Stimulated activated CD4-positive, alpha-beta T cell treated with anti-CD3 and anti-CD28 coated beads, Interleukin-4, amount 100 ng/mL, for 48 hours (primary cell): ENCODE measurements at regions not wholly inside any gene's neighbourhood (a gene's known extent, or its start where the extent isn't known, plus 50 kb on each side); places are given as distances from the start of the nearest gene placed in this dataset.

Experiments
- DNase-seq, 2 donors: peaks; one replicate each; pipeline ENCODE4 v3.0.0-alpha.2; 2020; ENCODE audit warnings: low read depth in 2 of 2

GRCh38 chr3:94990952-94991705 is 928.3 kb downstream of the NSUN3 start:
- DNase-seq, result no peak

GRCh38 chr3:94996743-94997142 is 933.9 kb downstream of the NSUN3 start:
- no peak for DNase-seq

GRCh38 chr3:95002438-95003046 is 939.7 kb downstream of the NSUN3 start:
- no peak for DNase-seq

DNA sequence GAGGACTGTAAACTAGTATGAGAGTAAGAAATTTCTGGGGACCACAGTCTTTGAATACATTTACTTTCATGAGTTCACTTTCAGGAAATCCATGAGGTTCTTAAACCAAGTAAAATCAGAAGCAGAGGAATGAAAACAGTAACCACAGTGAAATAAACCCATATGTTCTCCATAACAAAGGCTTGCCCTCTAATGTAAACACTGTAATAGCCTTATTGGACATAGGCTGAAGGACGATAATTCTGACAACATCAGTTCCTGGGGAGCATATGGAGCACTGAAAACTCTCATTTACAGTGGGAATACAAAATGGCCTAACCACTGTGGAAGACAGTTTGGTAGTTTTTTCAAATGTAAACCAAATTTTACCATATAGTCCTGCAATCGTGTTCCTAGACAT is 965.8 kb downstream of the NSUN3 start:
- DNase-seq, result no peak

DNA sequence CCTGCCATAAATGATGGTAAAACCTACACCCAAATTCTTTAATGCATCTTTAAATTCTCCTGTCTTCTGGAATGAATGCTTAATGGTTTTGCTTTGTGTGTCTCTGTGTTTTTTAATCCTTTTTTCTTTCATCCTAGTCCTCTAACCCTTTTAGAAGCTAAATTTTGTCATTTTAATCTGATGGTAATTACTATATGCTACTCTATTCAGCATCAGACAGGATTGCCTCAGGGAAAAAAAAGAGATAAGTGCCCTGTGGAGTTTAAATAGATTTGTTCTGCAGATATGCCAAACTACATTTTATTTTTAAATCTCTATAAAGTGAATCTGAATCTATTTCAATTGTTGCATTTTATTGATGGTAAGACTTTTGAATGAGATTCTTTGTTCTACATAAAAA is 966.8 kb downstream of the NSUN3 start:
- DNase-seq, result no peak

DNA sequence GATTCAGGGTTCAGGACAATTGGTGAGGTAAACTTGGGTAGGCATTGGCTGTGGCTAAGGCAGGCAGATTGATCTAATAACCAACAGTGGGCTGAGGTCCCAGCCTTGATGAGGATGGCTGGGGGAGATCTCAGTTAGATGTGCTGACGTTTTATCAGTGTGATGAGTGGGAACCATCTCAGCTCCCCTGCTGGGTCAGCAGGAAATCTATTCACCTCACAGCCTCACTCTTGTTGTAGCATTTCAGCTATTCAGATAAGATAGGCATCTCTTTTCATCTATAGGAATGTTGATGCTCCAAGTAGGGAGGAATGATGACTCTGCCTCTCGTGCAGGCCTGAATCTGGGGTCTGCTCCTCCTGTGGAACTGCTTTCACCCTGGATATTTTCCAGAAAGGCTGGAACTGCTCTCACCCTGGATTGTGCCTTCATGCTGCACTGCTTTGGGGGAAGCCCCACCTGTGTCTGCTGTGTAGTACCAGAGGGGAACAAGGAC is 973.7 kb downstream of the NSUN3 start:
- no peak for DNase-seq

- no peak for DNase-seq
These were observed 974.2 kb downstream of the NSUN3 start for GRCh38 chr3:95037097-95037496.

GRCh38 chr3:95037927-95038326 is 975.1 kb downstream of the NSUN3 start:
- DNase-seq, result no peak

GRCh38 chr3:95044101-95044500 is 981.2 kb downstream of the NSUN3 start:
- DNase-seq, result no peak

GRCh38 chr3:95048564-95048963 is 985.7 kb downstream of the NSUN3 start:
- DNase-seq, result no peak

GRCh38 chr3:95049841-95050240 is 987.0 kb downstream of the NSUN3 start:
- no peak for DNase-seq

DNA sequence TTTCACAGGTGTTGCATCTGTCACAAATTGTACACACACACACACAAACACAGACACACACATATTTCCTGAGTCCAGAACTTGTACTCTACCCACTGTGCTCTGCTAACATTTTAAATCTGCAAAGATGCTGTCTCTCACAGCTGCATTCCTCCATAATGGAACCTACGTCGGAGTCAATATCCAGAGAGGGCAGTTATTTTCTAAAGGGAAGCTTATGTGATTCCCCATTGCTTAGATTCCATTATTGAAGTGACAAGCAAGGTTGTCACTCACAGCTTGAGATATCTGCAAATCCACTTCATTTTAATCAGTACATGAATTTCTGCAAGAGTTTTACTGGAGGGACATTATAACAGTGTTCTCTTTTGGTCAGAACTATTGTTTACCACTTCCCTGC is 992.4 kb downstream of the NSUN3 start:
- DNase-seq, result no peak

DNA sequence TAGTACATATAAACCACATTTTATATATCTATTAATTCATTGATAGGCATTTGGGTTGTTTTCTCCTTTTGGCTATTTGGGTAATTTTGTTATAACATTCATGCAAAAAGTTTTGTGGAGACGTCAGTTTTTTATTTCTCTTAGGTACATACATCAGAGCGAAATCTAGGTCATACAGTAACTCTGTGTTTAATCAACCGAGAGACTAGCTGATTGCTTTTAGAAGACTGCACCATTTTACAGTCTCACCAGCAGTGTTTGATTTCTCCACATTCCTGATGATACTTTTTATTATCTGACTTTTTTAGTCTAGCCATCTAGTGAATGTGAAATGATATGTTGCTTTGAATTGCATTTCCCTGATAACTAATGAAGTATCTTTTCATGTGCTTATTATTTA is 1019.3 kb downstream of the NSUN3 start:
- DNase-seq, result no peak

DNA sequence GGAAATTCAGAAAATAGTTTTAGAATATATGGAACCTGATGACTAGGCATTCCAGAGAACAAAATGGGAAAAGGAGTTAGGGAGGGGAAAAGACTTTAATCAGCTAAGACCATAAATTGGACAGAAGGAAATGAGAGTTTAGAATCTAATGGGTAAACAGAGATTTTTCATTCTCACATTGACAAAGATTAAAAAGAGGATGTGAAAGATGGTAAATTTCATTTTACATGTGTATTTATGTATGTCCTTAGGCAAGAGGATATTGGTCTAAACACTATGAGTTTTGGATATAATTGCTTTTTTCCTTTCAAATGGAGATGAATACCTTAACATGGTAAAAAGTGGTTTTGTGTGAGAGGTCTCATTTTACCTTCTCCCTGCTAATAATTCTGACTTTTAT is 1021.9 kb downstream of the NSUN3 start:
- no peak for DNase-seq

- no peak for DNase-seq
These were observed 1025.6 kb downstream of the NSUN3 start for GRCh38 chr3:95088464-95088863.

GRCh38 chr3:95097493-95097892 is 1034.6 kb downstream of the NSUN3 start:
- no peak for DNase-seq

- DNase-seq, result no peak
These were observed 1058.1 kb downstream of the NSUN3 start for GRCh38 chr3:95120921-95121320.

- no peak for DNase-seq
These were observed 1060.2 kb downstream of the NSUN3 start for GRCh38 chr3:95123104-95123503.

GRCh38 chr3:95134693-95135413 is 1072.0 kb downstream of the NSUN3 start:
- no peak for DNase-seq

DNA sequence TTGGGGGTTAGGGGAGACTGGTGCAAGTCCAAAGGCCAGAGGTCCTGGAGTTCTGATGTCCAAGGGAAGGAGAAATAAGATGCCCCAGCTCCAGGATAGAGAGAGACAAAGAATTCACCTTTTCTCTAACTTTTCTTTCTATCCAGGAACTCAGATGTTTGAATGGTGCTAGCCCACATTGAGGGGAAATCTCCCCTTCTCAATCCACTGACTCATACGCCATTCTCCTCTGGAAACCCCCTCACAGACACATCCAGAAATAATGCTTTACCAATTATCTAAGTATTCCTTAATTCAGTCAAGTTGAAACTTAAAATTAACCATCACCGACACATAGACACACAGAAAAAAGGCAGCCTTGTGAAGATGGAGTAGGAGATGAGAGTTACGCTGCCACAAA is 1085.2 kb downstream of the NSUN3 start:
- no peak for DNase-seq

- no peak for DNase-seq
These were observed 1088.7 kb downstream of the NSUN3 start for GRCh38 chr3:95151590-95151989.

DNA sequence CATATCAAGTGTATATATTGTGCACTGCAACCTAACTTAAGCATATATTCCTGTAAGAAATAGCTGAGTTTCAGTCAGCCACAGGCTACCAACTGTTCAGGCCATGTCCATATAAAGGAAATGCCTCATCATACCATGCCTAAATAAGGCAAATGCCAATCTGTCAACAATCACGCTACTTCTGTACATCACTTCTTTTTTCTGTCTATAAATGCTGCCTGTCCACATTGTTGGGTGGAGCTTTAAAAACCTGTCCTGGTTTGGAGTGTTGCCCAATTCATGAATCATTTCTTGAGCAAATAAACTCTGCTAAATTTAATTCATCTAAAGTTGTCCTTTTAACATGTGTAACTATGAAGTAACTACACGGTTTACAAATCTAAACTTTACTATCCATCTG is 1091.9 kb downstream of the NSUN3 start:
- no peak for DNase-seq

DNA sequence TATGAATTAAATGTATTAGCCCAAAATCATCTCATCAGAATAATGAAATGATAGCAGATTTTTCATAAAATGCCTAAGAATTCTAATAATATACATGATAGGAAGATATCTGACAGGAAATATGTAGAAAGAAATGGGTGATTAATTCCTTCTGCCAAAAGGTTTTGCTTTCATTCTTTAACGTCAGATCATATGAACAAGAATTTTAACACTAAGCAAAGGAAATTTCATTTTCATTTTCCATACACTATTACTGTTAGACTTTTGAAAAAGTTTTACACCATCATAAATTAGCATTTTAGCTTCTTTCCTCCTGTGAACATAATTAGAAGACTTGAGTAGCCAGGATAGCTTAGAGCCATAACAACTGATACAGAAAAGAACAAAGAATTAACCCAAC is 1099.9 kb downstream of the NSUN3 start:
- no peak for DNase-seq
